ENCODE measurements at regions not wholly inside any gene's neighbourhood (a gene's known extent, or its start where the extent isn't known, plus 50 kb on each side); places are given as distances from the start of the nearest gene placed in this dataset.

- TF ChIP-seq CTCF (IDR thresholded peaks at IDR 0.05) (no peak), POLR2A (IDR thresholded peaks at IDR 0.05) (no peak)
Observed at GRCh38 chr7:85423209-85423895, 236.5 kb upstream of the SEMA3D start.

Measured in esophagus squamous epithelium (tissue), 4 donors.